ENCODE measurements at regions not wholly inside any gene's neighbourhood (a gene's known extent, or its start where the extent isn't known, plus 50 kb on each side); places are given as distances from the start of the nearest gene placed in this dataset.

DNA sequence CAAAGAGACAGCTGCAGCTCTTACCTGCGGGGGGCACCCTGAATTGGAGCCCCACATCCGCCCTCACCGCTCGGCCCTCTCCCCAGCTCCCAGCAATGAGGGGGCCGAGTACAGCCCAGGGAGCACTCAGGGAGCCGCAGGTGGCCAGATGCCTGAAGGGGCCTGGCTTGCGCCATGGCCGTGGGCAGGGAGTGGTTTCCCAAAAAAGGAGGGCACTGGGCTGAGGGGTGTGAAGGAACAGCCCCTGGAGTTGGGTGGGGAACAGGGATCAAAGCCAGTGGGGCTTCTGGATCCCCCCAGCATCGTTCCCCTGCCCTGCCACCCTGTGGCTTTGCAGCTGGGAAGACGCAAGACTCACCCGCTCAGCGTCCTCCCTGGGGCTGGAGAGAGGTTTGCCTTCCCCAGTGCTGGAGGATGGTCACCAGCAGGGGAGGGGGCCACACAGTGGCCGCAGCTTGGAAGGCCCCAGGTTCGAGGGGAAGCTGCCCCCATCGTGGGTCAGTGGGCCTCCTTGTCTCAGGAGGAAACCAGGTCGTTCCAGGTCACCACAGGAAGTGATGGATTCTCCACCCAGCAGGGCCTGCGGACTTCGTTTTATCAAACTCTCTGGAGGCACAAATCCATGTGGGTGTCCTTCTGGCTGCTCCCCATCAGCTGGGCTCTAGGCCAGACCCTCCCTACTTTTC is 68.2 kb upstream of the HPCAL1 start:
- H3K4me2 ChIP-seq (replicated peaks; ENCODE audit: low read depth, low read length, poor library complexity, severe bottlenecking) = no peak overlapping the region
- no peaks in the 10 kb centered on the region for H3K4me1 ChIP-seq (ENCODE audit: control insufficient read depth in 2 of 2, insufficient read depth in 2 of 2, low read length in 2 of 2)
- POLR2A ChIA-PET = no interaction called here
- ATAC-seq (ENCODE audit: low read depth) = no peak
- peaks cover 0 to 9% (median 0%) of the 10 kb centered on the region in 3 donors for H3K9me3 ChIP-seq (ENCODE audit: control extremely low read depth in 1 of 3, control insufficient read depth in 2 of 3, insufficient read depth in 1 of 3, low read length in 2 of 3)
- 72% methylated on average over 18 of the region's 18 CpGs for WGBS (ENCODE audit: insufficient coverage)
- no peak overlapping the region for H3K27ac ChIP-seq (ENCODE audit: low read length in 2 of 2)
- H3K9me3 Mint-ChIP-seq (ENCODE audit: insufficient read depth) = no peaks in the 10 kb centered on the region
- H3K36me3 ChIP-seq (replicated peaks in 1 of 2; ENCODE audit: control extremely low read depth in 1 of 2, control insufficient read depth in 1 of 2, extremely low read depth in 1 of 2, insufficient read depth in 2 of 2, low read length in 1 of 2) = no peaks in the 10 kb centered on the region
- no peak for TF ChIP-seq EZH2 (IDR thresholded peaks at IDR 0.05; ENCODE audit: borderline replicate concordance, insufficient read depth, low read depth, low read length, poor library complexity, severe bottlenecking)
- TF ChIP-seq, protein P1, sequence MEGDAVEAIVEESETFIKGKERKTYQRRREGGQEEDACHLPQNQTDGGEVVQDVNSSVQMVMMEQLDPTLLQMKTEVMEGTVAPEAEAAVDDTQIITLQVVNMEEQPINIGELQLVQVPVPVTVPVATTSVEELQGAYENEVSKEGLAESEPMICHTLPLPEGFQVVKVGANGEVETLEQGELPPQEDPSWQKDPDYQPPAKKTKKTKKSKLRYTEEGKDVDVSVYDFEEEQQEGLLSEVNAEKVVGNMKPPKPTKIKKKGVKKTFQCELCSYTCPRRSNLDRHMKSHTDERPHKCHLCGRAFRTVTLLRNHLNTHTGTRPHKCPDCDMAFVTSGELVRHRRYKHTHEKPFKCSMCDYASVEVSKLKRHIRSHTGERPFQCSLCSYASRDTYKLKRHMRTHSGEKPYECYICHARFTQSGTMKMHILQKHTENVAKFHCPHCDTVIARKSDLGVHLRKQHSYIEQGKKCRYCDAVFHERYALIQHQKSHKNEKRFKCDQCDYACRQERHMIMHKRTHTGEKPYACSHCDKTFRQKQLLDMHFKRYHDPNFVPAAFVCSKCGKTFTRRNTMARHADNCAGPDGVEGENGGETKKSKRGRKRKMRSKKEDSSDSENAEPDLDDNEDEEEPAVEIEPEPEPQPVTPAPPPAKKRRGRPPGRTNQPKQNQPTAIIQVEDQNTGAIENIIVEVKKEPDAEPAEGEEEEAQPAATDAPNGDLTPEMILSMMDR (IDR thresholded peaks at IDR 0.05) = no peak
- no peak overlapping the region for H2AFZ ChIP-seq (ENCODE audit: insufficient read depth, low read depth, low read length, poor library complexity, severe bottlenecking)
- no peak overlapping the region for H3K27ac Mint-ChIP-seq
- intact Hi-C loops (cut with micrococcal nuclease) = no loop called here
- H3K4me3 Mint-ChIP-seq = no peak overlapping the region
- no peak for DNase-seq
- H3K9ac ChIP-seq (ENCODE audit: low read length) = no peak overlapping the region
- no peaks in the 10 kb centered on the region for H3K79me2 ChIP-seq (ENCODE audit: control insufficient read depth, insufficient read depth, low read length)
- H3K4me3 ChIP-seq (ENCODE audit: control extremely low read depth in 1 of 5, extremely low read depth in 1 of 5, insufficient read depth in 1 of 5, low read depth in 2 of 5, low read length in 4 of 5) = no peak overlapping the region
- H3K27me3 Mint-ChIP-seq = peaks cover 11% of the 10 kb centered on the region
- peaks cover 0 to 11% (median 2%) of the 10 kb centered on the region in 4 experiments for H3K27me3 ChIP-seq (replicated peaks in 1 of 4; ENCODE audit: control extremely low read depth in 1 of 4, control insufficient read depth in 3 of 4, insufficient read depth in 4 of 4, low read length in 3 of 4)
- CTCF ChIA-PET = no interaction called here
- H3K4me1 Mint-ChIP-seq = no peaks in the 10 kb centered on the region
- no peaks in the 10 kb centered on the region for H4K20me1 ChIP-seq (ENCODE audit: control insufficient read depth, insufficient read depth, low read length, poor library complexity, severe bottlenecking)

DNA sequence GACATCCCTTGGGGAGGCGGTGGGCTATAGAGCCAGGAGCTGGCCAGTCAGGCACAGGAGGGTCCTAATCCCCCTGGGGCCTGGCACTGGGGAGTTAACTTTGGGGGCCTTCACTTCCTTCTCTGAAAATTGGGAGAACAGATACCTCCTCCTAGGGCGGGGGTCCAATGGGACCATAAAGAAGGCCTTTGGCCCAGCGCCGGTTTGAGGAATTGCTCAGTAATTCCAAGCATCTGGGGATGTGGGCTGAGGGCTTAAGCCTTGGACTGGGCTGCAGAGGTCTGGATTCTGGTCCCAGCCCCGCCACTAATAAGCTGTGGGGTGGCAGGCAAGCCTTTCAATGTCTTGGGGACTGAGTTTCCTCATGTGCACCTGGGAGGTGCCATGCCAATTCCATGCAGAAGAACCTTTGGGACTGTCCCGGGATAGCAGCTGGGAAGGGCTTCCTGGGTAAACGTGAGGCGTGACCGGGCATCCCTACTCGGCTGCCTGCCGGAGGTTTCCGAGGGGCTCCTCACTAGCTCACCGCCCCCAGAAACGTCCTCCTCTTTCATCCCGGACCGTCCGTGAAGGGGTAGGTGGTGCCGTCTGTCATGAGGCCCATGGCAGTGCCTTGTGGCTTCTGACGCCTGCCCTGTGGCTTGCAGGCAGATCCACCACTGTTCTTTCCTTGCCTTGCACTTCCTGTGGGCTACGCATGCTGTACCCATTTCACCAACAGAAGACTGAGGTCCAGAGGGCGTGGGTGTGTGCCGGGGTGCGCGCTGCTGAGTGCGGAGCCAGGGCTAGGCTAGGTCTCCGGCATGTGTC is 67.4 kb upstream of the HPCAL1 start:
- no peak for DNase-seq
- H3K79me2 ChIP-seq (ENCODE audit: control insufficient read depth, insufficient read depth, low read length) = no peaks in the 10 kb centered on the region
- H3K27me3 ChIP-seq (replicated peaks in 1 of 4; ENCODE audit: control extremely low read depth in 1 of 4, control insufficient read depth in 3 of 4, insufficient read depth in 4 of 4, low read length in 3 of 4) = peaks cover 0 to 7% (median under 1%) of the 10 kb centered on the region in 4 experiments
- ATAC-seq (ENCODE audit: low read depth) = no peak
- no peak for TF ChIP-seq EZH2 (IDR thresholded peaks at IDR 0.05; ENCODE audit: borderline replicate concordance, insufficient read depth, low read depth, low read length, poor library complexity, severe bottlenecking)
- TF ChIP-seq, protein P1 (IDR thresholded peaks at IDR 0.05) = no peak
- no peak overlapping the region for H3K9ac ChIP-seq (ENCODE audit: low read length)
- CTCF ChIA-PET = no interaction called here
- POLR2A ChIA-PET = no interaction called here
- no peaks in the 10 kb centered on the region for H3K4me1 ChIP-seq (ENCODE audit: control insufficient read depth in 2 of 2, insufficient read depth in 2 of 2, low read length in 2 of 2)
- WGBS (ENCODE audit: insufficient coverage) = 92% methylated on average over 25 of the region's 26 CpGs
- H3K4me3 ChIP-seq (ENCODE audit: control extremely low read depth in 1 of 5, extremely low read depth in 1 of 5, insufficient read depth in 1 of 5, low read depth in 2 of 5, low read length in 4 of 5) = no peak overlapping the region
- no peak overlapping the region for H3K4me2 ChIP-seq (replicated peaks; ENCODE audit: low read depth, low read length, poor library complexity, severe bottlenecking)
- intact Hi-C loops (cut with micrococcal nuclease) = no loop called here
- no peak overlapping the region for H3K27ac Mint-ChIP-seq
- H2AFZ ChIP-seq (ENCODE audit: insufficient read depth, low read depth, low read length, poor library complexity, severe bottlenecking) = no peak overlapping the region
- H3K4me3 Mint-ChIP-seq = no peak overlapping the region
- no peak overlapping the region for H3K27ac ChIP-seq (ENCODE audit: low read length in 2 of 2)
- H3K9me3 ChIP-seq (ENCODE audit: control extremely low read depth in 1 of 3, control insufficient read depth in 2 of 3, insufficient read depth in 1 of 3, low read length in 2 of 3) = peaks cover 0 to 7% (median 0%) of the 10 kb centered on the region in 3 donors
- H3K27me3 Mint-ChIP-seq = peaks cover 7% of the 10 kb centered on the region
- H4K20me1 ChIP-seq (ENCODE audit: control insufficient read depth, insufficient read depth, low read length, poor library complexity, severe bottlenecking) = no peaks in the 10 kb centered on the region
- H3K36me3 ChIP-seq (replicated peaks in 1 of 2; ENCODE audit: control extremely low read depth in 1 of 2, control insufficient read depth in 1 of 2, extremely low read depth in 1 of 2, insufficient read depth in 2 of 2, low read length in 1 of 2) = no peaks in the 10 kb centered on the region
- H3K9me3 Mint-ChIP-seq (ENCODE audit: insufficient read depth) = no peaks in the 10 kb centered on the region
- no peaks in the 10 kb centered on the region for H3K4me1 Mint-ChIP-seq

All from B cell (primary cell).